Skeletal muscle satellite cell (primary cell): ENCODE measurements at regions not wholly inside any gene's neighbourhood (a gene's known extent, or its start where the extent isn't known, plus 50 kb on each side); places are given as distances from the start of the nearest gene placed in this dataset.

Source experiments
- H3K27me3 ChIP-seq: 2 replicates; pipeline ENCODE4 v1.7.0; 2013; ENCODE audit warnings: low read length; ENCODE audit not compliant: control insufficient read depth, insufficient read depth
- H3K36me3 ChIP-seq: 2 replicates; pipeline ENCODE4 v1.7.0; 2013; ENCODE audit warnings: mild to moderate bottlenecking, control low read depth, low read length; ENCODE audit not compliant: insufficient read depth
- H3K4me1 ChIP-seq: 2 replicates; pipeline ENCODE4 v1.7.0; 2013; ENCODE audit warnings: low read length; ENCODE audit not compliant: control insufficient read depth, insufficient read depth
- H3K4me2 ChIP-seq: 2 replicates; pipeline ENCODE4 v1.7.0; 2013; ENCODE audit warnings: mild to moderate bottlenecking, low read length
- H3K4me3 ChIP-seq: 2 replicates; pipeline ENCODE4 v1.7.0; 2013; ENCODE audit warnings: low read length
- H3K9ac ChIP-seq: 2 replicates; pipeline ENCODE4 v1.7.0; 2013; ENCODE audit warnings: mild to moderate bottlenecking, low read depth, low read length, moderate library complexity
- H3K9me3 ChIP-seq: replicated peaks from 2 replicates; pipeline ENCODE4 v1.7.0; 2013; ENCODE audit warnings: mild to moderate bottlenecking, control low read depth, low read length

DNA sequence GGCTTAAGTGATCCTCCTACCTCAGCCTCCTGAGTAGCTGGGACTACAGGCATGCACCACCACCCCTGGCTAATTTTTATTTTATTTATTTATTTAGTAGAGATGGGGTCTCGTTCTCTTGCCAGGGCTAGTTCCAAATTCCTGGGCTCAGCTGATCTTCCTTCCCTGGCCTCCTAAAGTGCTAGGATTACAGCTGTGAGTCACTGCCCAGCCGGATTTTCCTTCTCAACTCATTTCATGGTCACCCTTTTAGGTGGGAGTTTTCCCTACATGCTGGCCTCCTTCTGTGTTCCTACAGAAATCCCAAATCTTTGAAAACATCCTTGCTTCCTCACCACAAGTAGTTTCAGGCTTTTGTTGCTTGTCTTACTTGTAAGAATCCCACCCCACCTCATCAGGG is 102.1 kb upstream of the SIAH1 start:
- H3K9me3 ChIP-seq = no peaks in the 10 kb centered on the region
- H3K9ac ChIP-seq = no peak overlapping the region
- no peaks in the 10 kb centered on the region for H3K36me3 ChIP-seq
- peaks cover 24% of the 10 kb centered on the region for H3K27me3 ChIP-seq
- no peak overlapping the region for H3K4me3 ChIP-seq
- peaks cover 4% of the 10 kb centered on the region for H3K4me1 ChIP-seq
- H3K4me2 ChIP-seq = no peak overlapping the region

GRCh38 chr16:48481772-48482171 is 96.6 kb upstream of the SIAH1 start:
- Histone ChIP-seq H3K9ac (no peak overlapping the region), H3K9me3 (no peaks in the 10 kb centered on the region), H3K4me2 (no peak overlapping the region), H3K4me1 (no peaks in the 10 kb centered on the region), H3K27me3 (peaks cover 30% of the 10 kb centered on the region), H3K4me3 (no peak overlapping the region), H3K36me3 (no peaks in the 10 kb centered on the region)

DNA sequence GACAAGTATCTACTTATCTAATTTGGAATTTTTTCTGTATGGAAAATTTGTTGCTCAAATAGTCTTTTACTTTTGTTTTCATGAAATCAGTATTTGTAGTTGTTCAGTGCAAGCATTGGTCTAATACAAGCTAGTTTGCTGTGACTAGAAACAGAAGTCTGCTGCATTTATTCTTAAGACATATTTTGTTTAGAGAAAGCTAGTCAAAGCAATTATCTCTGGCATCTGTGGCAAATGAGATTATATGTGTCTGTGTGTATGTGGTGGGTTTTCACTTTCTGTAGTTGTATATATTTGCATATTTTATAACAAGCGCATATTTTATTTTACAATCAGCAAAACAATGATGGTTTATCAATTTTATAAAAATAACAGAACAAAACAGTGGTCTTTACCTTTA is 96.0 kb upstream of the SIAH1 start:
- Histone ChIP-seq H3K9me3 (no peaks in the 10 kb centered on the region), H3K9ac (no peak overlapping the region), H3K4me3 (no peak overlapping the region), H3K4me1 (no peaks in the 10 kb centered on the region), H3K4me2 (no peak overlapping the region), H3K27me3 (peaks cover 32% of the 10 kb centered on the region), H3K36me3 (no peaks in the 10 kb centered on the region)

- Histone ChIP-seq H3K4me2 (no peak overlapping the region), H3K9ac (no peak overlapping the region), H3K4me1 (no peaks in the 10 kb centered on the region), H3K9me3 (no peaks in the 10 kb centered on the region), H3K36me3 (no peaks in the 10 kb centered on the region), H3K27me3 (peaks cover 31% of the 10 kb centered on the region), H3K4me3 (no peak overlapping the region)
Measured at GRCh38 chr16:48479955-48480354, 94.7 kb upstream of the SIAH1 start.

GRCh38 chr16:48479329-48479728 is 94.1 kb upstream of the SIAH1 start:
- H3K4me3 ChIP-seq = no peak overlapping the region
- no peaks in the 10 kb centered on the region for H3K36me3 ChIP-seq
- H3K4me2 ChIP-seq = no peak overlapping the region
- H3K9ac ChIP-seq = no peak overlapping the region
- H3K4me1 ChIP-seq = no peaks in the 10 kb centered on the region
- H3K27me3 ChIP-seq = peaks cover 26% of the 10 kb centered on the region
- H3K9me3 ChIP-seq = no peaks in the 10 kb centered on the region

GRCh38 chr16:48478393-48478792 is 93.2 kb upstream of the SIAH1 start:
- Histone ChIP-seq H3K9me3 (no peaks in the 10 kb centered on the region), H3K27me3 (peaks cover 21% of the 10 kb centered on the region), H3K4me3 (no peak overlapping the region), H3K36me3 (no peaks in the 10 kb centered on the region), H3K9ac (no peak overlapping the region), H3K4me2 (no peak overlapping the region), H3K4me1 (no peaks in the 10 kb centered on the region)

- H3K4me1 ChIP-seq = no peaks in the 10 kb centered on the region
- H3K27me3 ChIP-seq = peaks cover 1% of the 10 kb centered on the region
- no peaks in the 10 kb centered on the region for H3K9me3 ChIP-seq
- H3K4me3 ChIP-seq = no peak overlapping the region
- H3K4me2 ChIP-seq = no peak overlapping the region
- H3K36me3 ChIP-seq = no peaks in the 10 kb centered on the region
- no peak overlapping the region for H3K9ac ChIP-seq
Measured at GRCh38 chr16:48471435-48471834, 86.2 kb upstream of the SIAH1 start.

DNA sequence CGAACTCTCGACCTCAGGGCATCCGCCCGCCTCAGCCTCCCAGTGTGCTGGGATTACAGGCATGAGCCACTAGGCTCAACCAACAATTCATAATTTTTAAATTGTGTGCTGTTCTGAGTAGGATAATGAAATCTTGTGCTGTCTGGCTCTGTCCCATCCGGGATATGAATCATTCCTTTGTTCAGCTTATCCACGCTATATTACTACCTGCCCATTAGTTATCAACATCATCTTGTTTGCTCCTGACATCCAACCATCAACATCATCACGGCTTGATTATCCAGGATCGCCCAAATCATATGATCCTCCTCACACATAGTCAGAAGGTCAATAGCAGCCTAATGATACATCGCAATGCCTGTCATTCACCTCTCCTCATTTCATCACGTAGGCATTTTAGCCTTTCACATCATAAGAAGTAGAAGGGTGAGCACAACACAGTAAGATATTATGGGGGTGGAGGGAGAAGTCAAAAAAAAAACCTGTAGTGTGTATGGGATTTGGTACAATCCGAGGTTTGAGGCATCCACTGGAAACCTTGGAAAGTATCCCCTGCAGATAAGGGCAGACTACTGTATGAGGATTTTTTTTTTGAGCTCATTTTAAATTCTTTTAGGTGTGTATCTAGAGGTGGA is 77.0 kb upstream of the SIAH1 start:
- Histone ChIP-seq H3K9ac (no peak overlapping the region), H3K27me3 (no peaks in the 10 kb centered on the region), H3K36me3 (no peaks in the 10 kb centered on the region), H3K4me1 (peaks cover 10% of the 10 kb centered on the region), H3K4me3 (no peak overlapping the region), H3K4me2 (no peak overlapping the region), H3K9me3 (no peaks in the 10 kb centered on the region)

- no peaks in the 10 kb centered on the region for H3K9me3 ChIP-seq
- peaks cover 10% of the 10 kb centered on the region for H3K4me1 ChIP-seq
- H3K9ac ChIP-seq = no peak overlapping the region
- H3K4me3 ChIP-seq = no peak overlapping the region
- no peaks in the 10 kb centered on the region for H3K36me3 ChIP-seq
- no peak overlapping the region for H3K4me2 ChIP-seq
- H3K27me3 ChIP-seq = peaks cover 3% of the 10 kb centered on the region
Measured at GRCh38 chr16:48459167-48459566, 74.0 kb upstream of the SIAH1 start.

GRCh38 chr16:48454051-48454450 is 68.8 kb upstream of the SIAH1 start:
- no peaks in the 10 kb centered on the region for H3K36me3 ChIP-seq
- no peaks in the 10 kb centered on the region for H3K9me3 ChIP-seq
- peaks cover 10% of the 10 kb centered on the region for H3K4me1 ChIP-seq
- no peak overlapping the region for H3K4me3 ChIP-seq
- peaks cover 16% of the 10 kb centered on the region for H3K27me3 ChIP-seq
- no peak overlapping the region for H3K4me2 ChIP-seq
- no peak overlapping the region for H3K9ac ChIP-seq

- Histone ChIP-seq H3K36me3 (no peaks in the 10 kb centered on the region), H3K4me3 (no peak overlapping the region), H3K4me1 (peaks cover 5% of the 10 kb centered on the region), H3K9ac (no peak overlapping the region), H3K27me3 (peaks cover 16% of the 10 kb centered on the region), H3K9me3 (no peaks in the 10 kb centered on the region), H3K4me2 (no peak overlapping the region)
Measured at GRCh38 chr16:48452991-48453760, 68.0 kb upstream of the SIAH1 start.

GRCh38 chr16:48451323-48451722 is 66.1 kb upstream of the SIAH1 start:
- peaks cover 16% of the 10 kb centered on the region for H3K27me3 ChIP-seq
- H3K9ac ChIP-seq = no peak overlapping the region
- no peak overlapping the region for H3K4me3 ChIP-seq
- no peaks in the 10 kb centered on the region for H3K36me3 ChIP-seq
- H3K4me1 ChIP-seq = no peaks in the 10 kb centered on the region
- H3K9me3 ChIP-seq = no peaks in the 10 kb centered on the region
- H3K4me2 ChIP-seq = no peak overlapping the region
